Cardiac septum (tissue), 1 donor: ENCODE measurements at regions not wholly inside any gene's neighbourhood (a gene's known extent, or its start where the extent isn't known, plus 50 kb on each side); places are given as distances from the start of the nearest gene placed in this dataset.

Experiments
- DNase-seq: peaks from one replicate; pipeline ENCODE4 v3.0.0-alpha.2; 2020; ENCODE audit warnings: low spot score
- intact Hi-C: fragments of 100-400 bp; cut with DNase I; formaldehyde crosslinking; loops from one replicate; pipeline ENCODE4 v1.14.0; 2022
- donor health status: DM: no; HTN: no; CAD: no.

- intact Hi-C loops = loop anchor here (10.0 kb wide), 2 partner anchors 234 to 744 kb away; no protein-coding TSS in a partner anchor
These were observed 63.0 kb upstream of the CDCA7L start for GRCh38 chr7:22008683-22009082.

GRCh38 chr7:22008087-22008486, 62.4 kb upstream of the CDCA7L start:
- no peak for DNase-seq
- intact Hi-C loops = loop anchor here (10.0 kb wide), 2 partner anchors 233 to 743 kb away; no protein-coding TSS in a partner anchor

More at GRCh38 chr7:22008683-22009082, 63.0 kb upstream of the CDCA7L start:
- no peak for DNase-seq

GRCh38 chr7:22005151-22005550, 59.5 kb upstream of the CDCA7L start:
- DNase-seq = no peak
- intact Hi-C loops = loop anchor here (10.0 kb wide), 2 partner anchors 230 to 740 kb away; no protein-coding TSS in a partner anchor

GRCh38 chr7:22002726-22003125, 57.0 kb upstream of the CDCA7L start:
- DNase-seq = no peak
- intact Hi-C loops = loop anchor here (10.0 kb wide), 2 partner anchors 228 to 738 kb away; no protein-coding TSS in a partner anchor

- intact Hi-C loops = loop anchor here (10.0 kb wide), 2 partner anchors 227 to 737 kb away; no protein-coding TSS in a partner anchor
- no peak for DNase-seq
These were observed 55.8 kb upstream of the CDCA7L start for GRCh38 chr7:22001345-22002004.

GRCh38 chr7:21999896-22000295, 54.2 kb upstream of the CDCA7L start:
- intact Hi-C loops = loop anchor here (10.0 kb wide), 2 partner anchors 225 to 735 kb away; no protein-coding TSS in a partner anchor
- DNase-seq = no peak

GRCh38 chr7:21996641-21997040, 50.9 kb upstream of the CDCA7L start:
- intact Hi-C loops = no loop called here
- DNase-seq = no peak
